ENCODE measurements at regions not wholly inside any gene's neighbourhood (a gene's known extent, or its start where the extent isn't known, plus 50 kb on each side); places are given as distances from the start of the nearest gene placed in this dataset.

- no peak for TF ChIP-seq NFIC (IDR thresholded peaks at IDR 0.05; ENCODE audit: low read depth, low read length)
Observed at GRCh38 chr7:118606602-118607001, 382.1 kb downstream of the ANKRD7 start (continued).

DNA sequence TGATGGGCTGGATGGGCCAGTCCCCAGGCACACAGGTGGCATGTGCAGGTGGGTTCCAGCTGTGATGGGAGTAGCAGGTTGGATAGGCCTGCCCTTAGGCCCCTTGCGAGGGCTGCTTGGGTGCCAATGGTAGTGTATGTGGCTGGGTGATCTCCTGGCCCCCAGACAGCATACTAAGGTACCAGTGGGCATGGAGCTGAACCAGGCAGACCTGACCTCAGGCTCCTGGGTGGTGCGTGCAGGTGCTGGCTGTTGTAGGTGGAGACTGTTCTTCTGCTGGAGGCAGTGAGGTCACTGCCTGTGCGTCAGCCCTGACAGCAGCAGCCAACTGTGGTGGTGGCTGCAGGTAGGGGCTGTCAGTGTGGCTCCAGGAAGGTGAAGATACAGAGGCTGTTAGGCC is 384.7 kb downstream of the ANKRD7 start:
- Histone ChIP-seq H3K36me3 (ENCODE audit: control insufficient read depth in 2 of 2, insufficient read depth in 2 of 2, low read length in 1 of 2) (no peaks in the 10 kb centered on the region), H3K27ac (ENCODE audit: control insufficient read depth, insufficient read depth) (no peak overlapping the region), H3K9me3 (replicated peaks; ENCODE audit: control insufficient read depth, insufficient read depth, low read length) (no peaks in the 10 kb centered on the region), H3K79me2 (ENCODE audit: control insufficient read depth, insufficient read depth, low read length) (no peaks in the 10 kb centered on the region), H4K20me1 (ENCODE audit: control insufficient read depth, insufficient read depth) (no peaks in the 10 kb centered on the region), H3K4me3 (no peak overlapping the region), H3K4me1 (ENCODE audit: control insufficient read depth, insufficient read depth, low read length) (no peaks in the 10 kb centered on the region), H3K27me3 (replicated peaks in 1 of 2; ENCODE audit: control insufficient read depth in 2 of 2, insufficient read depth in 2 of 2, low read length in 1 of 2) (no peaks in the 10 kb centered on the region), H3K9ac (ENCODE audit: control insufficient read depth, insufficient read depth, low read length) (no peak overlapping the region), H2AFZ (ENCODE audit: control insufficient read depth, low read depth, low read length) (no peak overlapping the region), H3K4me2 (ENCODE audit: control insufficient read depth, insufficient read depth) (no peak overlapping the region)
- intact Hi-C loops (cut with micrococcal nuclease; ENCODE audit: unreplicated experiment), result no loop called here
- ATAC-seq, result no peak
- in situ Hi-C loops (cut with MboI), result no loop called here
- no peak for DNase-seq (ENCODE audit: low read depth, low spot score)
- ChIA-PET POLR2A (no interaction called here), CTCF (no interaction called here), SMC1A (ENCODE audit: uncharacterized antibody, unreplicated experiment) (no interaction called here), RAD21 (ENCODE audit: unreplicated experiment) (no interaction called here)
- WGBS (ENCODE audit: insufficient coverage, insufficient replicate concordance, low lambda C conversion rate, missing lambda C conversion rate), result 14% methylated on average over 3 of the region's 3 CpGs
- BruUV-seq (replicated peaks), result no TSS peak
- FAIRE-seq, result no peak
- TF ChIP-seq GABPA (IDR thresholded peaks at IDR 0.05; ENCODE audit: low read depth) (no peak), POLR2A (IDR thresholded peaks at IDR 0.05; ENCODE audit: low read depth, low read length) (no peak), ZNF207 (IDR thresholded peaks at IDR 0.05; ENCODE audit: borderline replicate concordance) (no peak), BCLAF1 (IDR thresholded peaks at IDR 0.05) (no peak), MLLT1 (IDR thresholded peaks at IDR 0.05) (no peak), ZNF384 (IDR thresholded peaks at IDR 0.05; ENCODE audit: borderline replicate concordance, low read depth, low read length) (no peak), RFX5 (IDR thresholded peaks at IDR 0.05; ENCODE audit: low read depth, low read length) (no peak), SRF (IDR thresholded peaks at IDR 0.05; ENCODE audit: low read depth in 2 of 2, low read length in 2 of 2) (no peak), EP300 (IDR thresholded peaks at IDR 0.05; ENCODE audit: borderline replicate concordance in 1 of 2, control insufficient read depth in 1 of 2, low read depth in 2 of 2, low read length in 2 of 2) (no peak), YY1 (IDR thresholded peaks at IDR 0.05; ENCODE audit: low read depth, low read length) (no peak), JUND (IDR thresholded peaks at IDR 0.05; ENCODE audit: low read depth, low read length) (no peak)
- TF ChIP-seq, protein P1, sequence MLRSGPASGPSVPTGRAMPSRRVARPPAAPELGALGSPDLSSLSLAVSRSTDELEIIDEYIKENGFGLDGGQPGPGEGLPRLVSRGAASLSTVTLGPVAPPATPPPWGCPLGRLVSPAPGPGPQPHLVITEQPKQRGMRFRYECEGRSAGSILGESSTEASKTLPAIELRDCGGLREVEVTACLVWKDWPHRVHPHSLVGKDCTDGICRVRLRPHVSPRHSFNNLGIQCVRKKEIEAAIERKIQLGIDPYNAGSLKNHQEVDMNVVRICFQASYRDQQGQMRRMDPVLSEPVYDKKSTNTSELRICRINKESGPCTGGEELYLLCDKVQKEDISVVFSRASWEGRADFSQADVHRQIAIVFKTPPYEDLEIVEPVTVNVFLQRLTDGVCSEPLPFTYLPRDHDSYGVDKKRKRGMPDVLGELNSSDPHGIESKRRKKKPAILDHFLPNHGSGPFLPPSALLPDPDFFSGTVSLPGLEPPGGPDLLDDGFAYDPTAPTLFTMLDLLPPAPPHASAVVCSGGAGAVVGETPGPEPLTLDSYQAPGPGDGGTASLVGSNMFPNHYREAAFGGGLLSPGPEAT (IDR thresholded peaks at IDR 0.05; ENCODE audit: low read depth), result no peak
- TF ChIP-seq, protein P2, sequence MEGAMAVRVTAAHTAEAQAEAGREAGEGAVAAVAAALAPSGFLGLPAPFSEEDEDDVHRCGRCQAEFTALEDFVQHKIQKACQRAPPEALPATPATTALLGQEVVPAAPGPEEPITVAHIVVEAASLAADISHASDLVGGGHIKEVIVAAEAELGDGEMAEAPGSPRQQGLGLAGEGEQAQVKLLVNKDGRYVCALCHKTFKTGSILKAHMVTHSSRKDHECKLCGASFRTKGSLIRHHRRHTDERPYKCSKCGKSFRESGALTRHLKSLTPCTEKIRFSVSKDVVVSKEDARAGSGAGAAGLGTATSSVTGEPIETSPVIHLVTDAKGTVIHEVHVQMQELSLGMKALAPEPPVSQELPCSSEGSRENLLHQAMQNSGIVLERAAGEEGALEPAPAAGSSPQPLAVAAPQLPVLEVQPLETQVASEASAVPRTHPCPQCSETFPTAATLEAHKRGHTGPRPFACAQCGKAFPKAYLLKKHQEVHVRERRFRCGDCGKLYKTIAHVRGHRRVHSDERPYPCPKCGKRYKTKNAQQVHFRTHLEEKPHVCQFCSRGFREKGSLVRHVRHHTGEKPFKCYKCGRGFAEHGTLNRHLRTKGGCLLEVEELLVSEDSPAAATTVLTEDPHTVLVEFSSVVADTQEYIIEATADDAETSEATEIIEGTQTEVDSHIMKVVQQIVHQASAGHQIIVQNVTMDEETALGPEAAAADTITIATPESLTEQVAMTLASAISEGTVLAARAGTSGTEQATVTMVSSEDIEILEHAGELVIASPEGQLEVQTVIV (IDR thresholded peaks at IDR 0.05; ENCODE audit: borderline replicate concordance, partially characterized antibody), result no peak
